Coronary artery (tissue), 2 donors: ENCODE measurements at regions not wholly inside any gene's neighbourhood (a gene's known extent, or its start where the extent isn't known, plus 50 kb on each side); places are given as distances from the start of the nearest gene placed in this dataset.
"Not testable (repeated sequence)": the region's sequence is repeated elsewhere in the genome, so short reads cannot be mapped to it uniquely, and the experiment has no call there.

Experiments used
- DNase-seq: peaks from one replicate; pipeline ENCODE4 v3.0.0-alpha.2; 2017; ENCODE audit warnings: low spot score
- H3K27ac ChIP-seq, 2 donors: fragments of 200-600 bp; sonication (generic); one replicate each; pipeline ENCODE4 v1.5.1; 2016 to 2019
- H3K4me3 ChIP-seq: fragments of 200-600 bp; sonication (generic); 2 replicates; pipeline ENCODE4 v1.5.1; 2016; ENCODE audit warnings: mild to moderate bottlenecking, moderate library complexity
- TF ChIP-seq, protein P1 (sequence below): fragments of 200-600 bp; sonication (generic); IDR thresholded peaks from one replicate; pipeline ENCODE4 v1.5.1; 2019; ENCODE audit warnings: antibody characterized with exemption

DNA sequence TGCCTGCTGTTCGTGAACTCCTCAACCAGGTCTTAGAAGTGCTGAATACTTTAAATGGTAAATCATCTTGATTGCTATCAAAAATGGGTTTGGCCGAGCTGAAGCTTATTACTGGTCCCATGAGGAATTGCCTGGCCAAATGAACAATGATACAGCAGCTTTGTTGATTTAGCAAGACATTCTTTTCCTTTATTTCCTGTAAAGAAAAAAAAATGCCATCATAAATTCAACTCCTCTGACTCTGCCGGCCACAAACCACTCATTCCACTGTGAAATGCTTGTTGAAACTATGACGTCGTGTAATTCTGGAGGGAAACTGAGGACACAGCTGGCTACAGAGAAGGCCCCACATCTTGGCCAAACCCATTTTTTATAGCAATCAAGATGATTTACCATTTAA, 74.2 kb upstream of the ID2 start:
- no peak for DNase-seq
- H3K4me3 ChIP-seq = no peak overlapping the region
- TF ChIP-seq, protein P1, sequence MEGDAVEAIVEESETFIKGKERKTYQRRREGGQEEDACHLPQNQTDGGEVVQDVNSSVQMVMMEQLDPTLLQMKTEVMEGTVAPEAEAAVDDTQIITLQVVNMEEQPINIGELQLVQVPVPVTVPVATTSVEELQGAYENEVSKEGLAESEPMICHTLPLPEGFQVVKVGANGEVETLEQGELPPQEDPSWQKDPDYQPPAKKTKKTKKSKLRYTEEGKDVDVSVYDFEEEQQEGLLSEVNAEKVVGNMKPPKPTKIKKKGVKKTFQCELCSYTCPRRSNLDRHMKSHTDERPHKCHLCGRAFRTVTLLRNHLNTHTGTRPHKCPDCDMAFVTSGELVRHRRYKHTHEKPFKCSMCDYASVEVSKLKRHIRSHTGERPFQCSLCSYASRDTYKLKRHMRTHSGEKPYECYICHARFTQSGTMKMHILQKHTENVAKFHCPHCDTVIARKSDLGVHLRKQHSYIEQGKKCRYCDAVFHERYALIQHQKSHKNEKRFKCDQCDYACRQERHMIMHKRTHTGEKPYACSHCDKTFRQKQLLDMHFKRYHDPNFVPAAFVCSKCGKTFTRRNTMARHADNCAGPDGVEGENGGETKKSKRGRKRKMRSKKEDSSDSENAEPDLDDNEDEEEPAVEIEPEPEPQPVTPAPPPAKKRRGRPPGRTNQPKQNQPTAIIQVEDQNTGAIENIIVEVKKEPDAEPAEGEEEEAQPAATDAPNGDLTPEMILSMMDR = no peak
- no peak overlapping the region for H3K27ac ChIP-seq

DNA sequence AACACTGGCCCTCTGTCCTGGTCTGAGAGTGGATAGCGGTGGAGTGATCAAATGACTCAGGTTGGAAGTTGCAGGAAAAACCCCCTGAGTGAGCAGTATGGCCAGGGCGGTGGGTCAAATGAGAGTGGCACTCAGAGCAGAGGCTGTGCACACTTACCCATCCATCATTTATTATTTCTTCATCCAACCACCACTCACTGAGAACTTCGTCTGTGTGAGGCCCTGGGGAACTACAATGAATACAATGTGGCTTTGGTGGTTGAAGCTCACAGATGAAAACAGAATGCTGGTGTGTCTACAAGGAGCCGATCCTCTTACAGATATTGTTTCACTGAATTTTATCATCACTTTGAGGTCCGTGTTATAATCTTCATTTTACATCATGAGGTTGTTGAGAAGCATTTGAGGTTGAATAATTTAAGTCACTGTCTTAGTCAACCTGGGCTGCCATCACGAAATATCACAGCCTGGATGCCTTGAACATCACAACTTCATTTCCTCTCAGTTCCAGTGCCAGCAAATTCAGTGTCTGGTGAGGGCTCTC, 73.4 kb upstream of the ID2 start:
- no peak for DNase-seq
- Histone ChIP-seq H3K4me3 (no peak overlapping the region), H3K27ac (no peak overlapping the region)
- TF ChIP-seq, protein P1 = no peak

DNA sequence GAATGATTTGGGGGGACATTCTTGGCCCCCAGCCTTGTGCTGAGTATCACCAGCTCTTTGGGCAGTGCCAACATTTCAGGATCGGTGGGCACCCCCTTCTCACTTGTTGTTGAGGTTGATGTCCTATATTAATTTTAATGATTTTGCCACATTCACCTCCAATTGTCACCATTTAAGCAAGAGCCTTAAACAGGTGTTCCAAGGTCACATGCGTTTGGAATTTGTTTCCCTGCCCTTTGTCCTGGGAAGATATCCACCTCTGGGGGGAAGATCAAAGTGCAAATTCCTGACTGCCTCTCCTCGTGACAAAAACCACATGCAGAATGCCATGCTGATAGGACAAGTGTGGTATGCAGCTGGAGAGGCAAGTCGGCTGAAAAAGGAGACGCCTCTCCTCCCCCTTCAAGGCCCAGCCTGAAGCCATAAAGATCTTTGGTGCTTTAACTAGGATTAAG, 72.5 kb upstream of the ID2 start:
- TF ChIP-seq, protein P1 = no peak
- Histone ChIP-seq H3K4me3 (no peak overlapping the region), H3K27ac (no peak overlapping the region)
- no peak for DNase-seq

DNA sequence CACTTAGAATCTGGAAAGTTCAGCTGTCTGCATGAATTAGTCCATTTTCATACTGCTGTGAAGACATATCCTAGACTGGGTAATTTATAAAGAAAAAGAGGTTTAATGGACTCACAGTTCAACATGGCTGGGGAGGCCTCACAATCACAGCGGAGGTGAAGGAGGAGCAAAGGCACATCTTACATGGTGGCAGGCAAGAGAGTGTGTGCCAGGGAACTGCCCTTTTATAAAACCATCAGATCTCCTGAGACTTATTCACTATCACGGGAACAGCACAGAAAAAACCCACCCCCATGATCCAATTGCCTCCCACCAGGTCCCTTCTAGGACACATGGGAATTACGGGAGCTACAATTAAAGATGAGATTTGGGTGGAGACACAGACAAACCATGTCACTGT, 71.1 kb upstream of the ID2 start:
- DNase-seq, H3K4me3 ChIP-seq, H3K27ac ChIP-seq: not testable (repeated sequence)

DNA sequence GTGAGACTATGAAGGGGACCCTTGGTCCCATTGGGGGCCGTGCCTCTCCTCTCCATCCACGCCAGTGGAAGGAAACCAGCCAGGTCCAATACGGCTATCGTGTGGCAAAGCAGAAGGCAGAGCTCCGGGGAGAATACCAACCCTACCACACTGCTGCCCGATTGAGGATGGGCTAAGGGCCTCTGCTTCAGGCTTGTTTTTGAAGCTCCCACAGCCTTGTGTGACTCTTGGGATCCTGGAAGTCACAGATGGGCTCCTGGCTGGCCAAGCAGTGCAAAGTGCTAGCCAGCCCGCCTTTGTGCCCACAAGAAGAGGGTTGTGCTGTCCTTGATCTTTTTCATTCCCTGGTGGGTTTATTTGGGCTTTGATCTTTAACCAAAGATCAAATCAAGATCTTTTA, 70.6 kb upstream of the ID2 start:
- DNase-seq = no peak
- Histone ChIP-seq H3K4me3 (no peak overlapping the region), H3K27ac (no peak overlapping the region)
- TF ChIP-seq, protein P1 = no peak

DNA sequence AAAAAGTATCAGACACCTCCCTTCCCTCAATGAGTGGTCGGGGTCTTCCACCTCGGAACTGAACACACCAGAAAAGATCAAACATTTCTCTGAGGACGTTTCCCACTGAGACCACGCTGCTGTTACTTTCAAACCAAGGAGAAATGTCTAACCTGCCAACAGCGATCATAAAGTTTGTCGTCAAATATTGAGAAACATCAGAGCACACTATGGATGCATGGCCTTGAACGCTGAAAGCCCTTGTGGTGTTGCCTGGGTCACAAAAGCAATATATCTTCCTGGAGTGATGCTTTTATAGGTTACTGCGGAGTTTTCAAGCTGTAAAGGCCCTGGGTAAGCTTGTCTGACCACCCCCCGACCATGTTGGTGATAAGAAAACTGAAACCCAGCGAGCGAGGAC, 70.2 kb upstream of the ID2 start:
- no peak for DNase-seq
- Histone ChIP-seq H3K4me3 (no peak overlapping the region), H3K27ac (no peak overlapping the region)
- TF ChIP-seq, protein P1 = no peak

DNA sequence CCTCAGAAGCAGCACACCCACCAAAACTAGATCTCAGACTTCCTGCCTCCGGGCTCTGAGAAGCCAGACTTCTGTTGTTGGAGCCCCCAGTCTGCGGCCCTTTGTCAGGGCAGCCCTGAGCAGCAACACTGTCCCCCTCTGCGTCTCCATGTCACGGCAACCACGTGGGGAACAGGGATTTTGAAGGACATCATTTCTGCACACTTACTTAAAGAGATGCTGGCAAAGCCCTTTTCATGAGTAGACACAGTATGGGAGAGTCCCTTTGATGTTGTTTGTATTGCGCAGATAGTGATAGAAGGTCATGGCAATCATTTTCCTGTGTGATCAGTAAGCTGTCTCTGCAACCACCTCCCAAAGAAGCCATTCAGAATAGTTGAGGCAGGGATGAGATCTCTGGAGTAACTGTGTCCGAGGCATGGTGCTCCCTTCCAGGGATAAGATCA, 69.1 kb upstream of the ID2 start:
- no peak overlapping the region for H3K4me3 ChIP-seq
- DNase-seq = no peak
- no peak overlapping the region for H3K27ac ChIP-seq
- TF ChIP-seq, protein P1 = no peak

DNA sequence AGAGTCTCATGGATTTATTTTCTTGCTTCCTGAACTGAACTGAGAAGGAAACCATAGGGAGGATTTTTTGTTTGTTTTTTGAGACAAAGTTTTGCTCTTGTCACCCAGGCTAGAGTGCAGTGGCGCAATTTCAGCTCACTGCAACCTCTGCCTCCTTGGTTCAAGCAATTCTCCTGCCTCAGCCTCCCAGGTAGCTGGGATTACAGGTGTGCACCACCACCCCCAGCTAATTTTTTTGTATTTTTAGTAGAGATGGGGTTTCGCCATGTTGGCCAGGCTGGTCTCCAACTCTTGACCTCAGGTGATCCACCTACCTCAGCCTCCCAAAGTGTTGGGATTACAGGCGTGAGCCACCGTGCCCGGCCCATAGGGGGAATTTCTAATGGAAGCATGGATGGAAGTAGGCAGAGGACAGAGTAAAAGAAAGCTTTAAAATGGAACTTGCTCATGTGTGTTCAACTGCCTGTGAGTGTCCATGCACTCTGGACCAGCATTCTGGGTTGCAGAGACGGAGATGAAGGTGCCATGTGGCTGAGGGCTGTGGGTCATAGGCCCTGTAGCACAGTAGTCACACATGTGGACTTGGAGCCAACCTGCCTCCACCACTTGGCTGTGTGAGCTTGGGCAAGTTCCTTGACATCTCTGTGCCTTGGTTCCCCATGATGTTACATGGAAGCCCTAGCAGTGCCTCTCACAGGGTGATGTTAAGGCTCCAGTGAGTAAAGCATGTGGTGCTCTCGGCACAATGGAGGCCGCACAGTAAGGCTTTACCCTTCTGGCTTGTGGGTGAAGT, 68.5 kb upstream of the ID2 start:
- not testable (repeated sequence) for H3K27ac ChIP-seq, H3K4me3 ChIP-seq, DNase-seq
